ENCODE measurements at regions not wholly inside any gene's neighbourhood (a gene's known extent, or its start where the extent isn't known, plus 50 kb on each side); places are given as distances from the start of the nearest gene placed in this dataset.

DNA sequence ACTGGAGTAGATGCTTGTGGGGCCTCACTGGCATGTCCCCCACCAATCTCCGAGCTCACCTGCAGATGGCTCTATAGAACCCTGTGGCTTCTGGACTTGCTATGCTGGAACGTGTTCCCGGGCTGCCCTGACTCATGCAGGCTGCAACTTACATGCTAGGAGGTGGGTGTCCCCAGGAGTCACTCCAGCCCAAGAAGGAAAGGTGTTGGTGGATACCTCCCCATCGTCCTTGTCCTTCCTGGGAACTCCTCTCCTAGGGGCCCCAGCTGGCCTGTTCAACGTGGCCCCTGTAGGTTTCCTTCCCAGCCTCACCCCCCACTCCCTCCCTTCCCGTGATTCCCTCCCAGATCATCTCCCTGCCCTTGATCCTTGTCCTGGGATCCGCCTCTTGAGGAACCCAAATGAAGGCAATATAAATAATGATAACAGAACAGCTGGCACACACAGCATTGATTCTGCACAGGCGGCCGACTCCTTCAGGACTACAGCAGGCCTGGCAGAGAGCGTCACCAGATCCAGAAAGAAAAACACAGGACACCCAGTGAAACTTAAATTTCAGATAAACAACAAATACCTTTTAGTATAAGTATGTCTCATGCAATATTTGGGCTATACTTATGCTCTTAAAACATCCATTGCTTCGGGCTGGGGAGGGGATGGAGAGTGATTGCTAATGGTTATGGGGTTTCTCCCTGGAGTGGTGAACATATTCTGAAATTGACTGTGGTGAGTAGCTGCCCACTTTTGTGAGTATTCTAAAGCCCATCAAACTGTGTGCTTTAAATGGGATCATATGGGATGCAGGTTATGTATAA, 221.1 kb upstream of the GSE1 start:
- TF ChIP-seq, protein P1, sequence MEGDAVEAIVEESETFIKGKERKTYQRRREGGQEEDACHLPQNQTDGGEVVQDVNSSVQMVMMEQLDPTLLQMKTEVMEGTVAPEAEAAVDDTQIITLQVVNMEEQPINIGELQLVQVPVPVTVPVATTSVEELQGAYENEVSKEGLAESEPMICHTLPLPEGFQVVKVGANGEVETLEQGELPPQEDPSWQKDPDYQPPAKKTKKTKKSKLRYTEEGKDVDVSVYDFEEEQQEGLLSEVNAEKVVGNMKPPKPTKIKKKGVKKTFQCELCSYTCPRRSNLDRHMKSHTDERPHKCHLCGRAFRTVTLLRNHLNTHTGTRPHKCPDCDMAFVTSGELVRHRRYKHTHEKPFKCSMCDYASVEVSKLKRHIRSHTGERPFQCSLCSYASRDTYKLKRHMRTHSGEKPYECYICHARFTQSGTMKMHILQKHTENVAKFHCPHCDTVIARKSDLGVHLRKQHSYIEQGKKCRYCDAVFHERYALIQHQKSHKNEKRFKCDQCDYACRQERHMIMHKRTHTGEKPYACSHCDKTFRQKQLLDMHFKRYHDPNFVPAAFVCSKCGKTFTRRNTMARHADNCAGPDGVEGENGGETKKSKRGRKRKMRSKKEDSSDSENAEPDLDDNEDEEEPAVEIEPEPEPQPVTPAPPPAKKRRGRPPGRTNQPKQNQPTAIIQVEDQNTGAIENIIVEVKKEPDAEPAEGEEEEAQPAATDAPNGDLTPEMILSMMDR (conservative IDR thresholded peaks at IDR 0.05; ENCODE audit: low read depth, low read length): no peak
- H3K4me3 ChIP-seq (ENCODE audit: low read length): no peak overlapping the region
- no peak for DNase-seq (ENCODE audit: low read depth)

DNA sequence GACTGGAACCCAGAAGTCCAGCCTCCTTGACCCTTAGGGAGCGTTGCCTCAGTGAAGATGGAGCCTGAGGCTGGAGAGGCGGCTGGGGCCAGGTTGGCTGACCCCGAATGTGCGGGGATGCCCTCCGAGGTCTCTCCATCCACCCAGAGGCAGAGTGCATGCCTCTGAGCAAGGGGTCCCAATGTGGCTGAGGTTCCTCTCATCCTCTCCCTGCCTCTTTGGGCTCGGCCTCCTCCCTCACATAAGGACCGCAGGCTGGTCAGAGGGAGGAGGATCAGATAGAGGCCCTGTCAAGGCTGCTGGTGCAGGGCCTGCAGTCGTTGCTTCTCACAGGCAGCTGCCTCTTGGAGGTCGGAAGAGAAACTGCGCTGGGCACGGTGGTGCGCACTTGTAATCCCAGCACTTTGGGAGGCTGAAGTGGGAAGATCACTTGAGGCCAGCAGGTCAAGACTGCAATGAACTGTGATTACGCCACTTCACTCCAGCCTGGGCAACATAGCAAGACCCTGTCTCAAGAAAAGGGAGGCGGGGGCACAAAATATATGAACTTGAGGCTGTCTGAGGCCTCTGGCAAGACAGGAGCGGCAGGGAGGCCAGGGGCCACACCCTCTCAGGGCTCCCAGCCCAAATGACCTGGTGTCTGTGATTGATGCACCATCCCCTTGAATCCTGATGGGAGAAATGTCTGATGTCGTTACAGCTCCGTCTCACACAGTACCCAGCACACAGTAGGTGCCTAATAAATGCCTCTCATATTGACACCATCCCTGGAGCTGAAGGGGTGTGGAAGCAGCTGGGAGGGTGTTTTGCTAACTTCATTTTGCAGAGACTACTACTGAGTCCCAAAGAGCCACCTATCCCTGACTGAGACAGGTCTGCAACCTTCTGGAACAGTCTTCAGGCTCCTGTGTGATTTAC, 220.1 kb upstream of the GSE1 start:
- DNase-seq (ENCODE audit: low read depth): no peak
- no peak overlapping the region for H3K4me3 ChIP-seq (ENCODE audit: low read length)
- TF ChIP-seq, protein P1 (conservative IDR thresholded peaks at IDR 0.05; ENCODE audit: low read depth, low read length): no peak

DNA sequence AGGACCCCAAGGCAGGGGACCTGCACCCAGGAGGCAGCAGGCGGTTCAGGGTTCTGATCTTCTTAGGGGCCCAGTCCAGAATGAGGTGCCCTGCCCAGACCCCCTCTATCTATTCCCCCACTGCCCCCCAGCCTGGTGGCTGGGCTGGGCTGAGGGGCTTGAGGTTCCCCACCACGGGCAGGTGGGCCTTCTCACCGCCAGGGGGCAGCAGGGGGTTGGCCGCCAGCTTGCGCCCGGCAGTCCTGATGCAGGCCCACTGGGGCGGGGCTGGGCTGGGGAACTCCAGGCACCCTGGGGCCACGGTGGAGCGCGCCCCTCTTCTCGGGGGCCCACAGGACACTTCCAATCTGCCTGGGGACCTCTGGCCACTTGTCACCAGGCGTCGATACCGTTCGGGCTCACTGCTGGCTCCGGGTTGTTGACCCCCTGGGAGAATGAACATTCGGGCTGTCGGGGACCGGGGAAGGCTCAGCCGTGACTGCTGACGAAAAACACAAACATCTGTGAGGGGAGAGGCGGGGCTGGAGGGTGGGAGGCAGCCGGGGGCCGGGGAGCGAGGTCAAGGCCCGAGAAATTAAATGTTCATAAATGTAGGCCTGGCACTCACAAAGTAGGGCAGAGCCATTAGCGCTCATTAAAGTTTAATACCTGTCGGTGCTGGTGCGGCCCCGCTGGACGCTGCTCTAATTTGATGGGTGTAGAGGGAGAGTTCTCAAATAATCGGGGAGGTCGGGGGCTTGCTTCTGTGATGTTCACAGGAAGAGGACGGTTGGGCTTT, 219.3 kb upstream of the GSE1 start:
- TF ChIP-seq, protein P1 (conservative IDR thresholded peaks at IDR 0.05; ENCODE audit: low read depth, low read length): peak; percentile 84
- DNase-seq (ENCODE audit: low read depth): no peak
- H3K4me3 ChIP-seq (ENCODE audit: low read length): no peak overlapping the region

DNA sequence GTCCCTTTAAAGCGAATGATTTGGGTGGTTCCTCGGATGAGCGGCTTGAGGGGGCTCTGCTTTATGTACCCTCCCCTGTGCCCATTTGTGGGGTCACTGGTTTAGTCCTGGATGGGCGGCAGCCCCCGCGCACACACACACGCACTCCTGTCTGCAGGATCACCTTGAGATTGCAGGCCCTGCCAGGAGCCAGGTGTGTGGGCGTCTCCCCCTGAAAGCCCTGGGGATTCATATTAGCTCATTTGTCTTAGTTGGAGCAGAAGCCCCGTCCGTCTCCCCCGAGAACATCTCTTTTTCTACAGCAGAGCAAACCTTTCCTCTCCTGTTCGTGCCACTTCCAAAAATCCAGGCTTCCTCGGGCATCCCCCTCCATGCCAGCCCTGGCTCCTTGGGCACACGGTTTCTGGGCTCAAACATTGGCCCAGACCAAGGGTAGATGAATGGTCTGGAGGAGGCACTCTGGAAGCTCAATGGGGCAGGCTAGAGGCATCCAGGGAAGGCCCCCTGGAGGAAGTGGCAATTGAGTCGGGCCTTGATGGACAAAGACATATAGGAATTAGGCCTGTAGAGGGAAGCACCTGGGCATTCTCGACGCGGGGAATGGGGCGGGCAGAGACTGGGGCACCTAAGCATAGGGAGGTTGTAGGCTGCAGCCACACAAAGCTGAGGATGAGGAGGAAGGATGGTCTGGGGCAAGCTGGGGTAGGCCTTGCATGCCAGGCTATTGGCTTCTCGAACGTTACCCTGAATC, 218.5 kb upstream of the GSE1 start:
- TF ChIP-seq, protein P1 (conservative IDR thresholded peaks at IDR 0.05; ENCODE audit: low read depth, low read length): no peak
- DNase-seq (ENCODE audit: low read depth): no peak
- H3K4me3 ChIP-seq (ENCODE audit: low read length): no peak overlapping the region

DNA sequence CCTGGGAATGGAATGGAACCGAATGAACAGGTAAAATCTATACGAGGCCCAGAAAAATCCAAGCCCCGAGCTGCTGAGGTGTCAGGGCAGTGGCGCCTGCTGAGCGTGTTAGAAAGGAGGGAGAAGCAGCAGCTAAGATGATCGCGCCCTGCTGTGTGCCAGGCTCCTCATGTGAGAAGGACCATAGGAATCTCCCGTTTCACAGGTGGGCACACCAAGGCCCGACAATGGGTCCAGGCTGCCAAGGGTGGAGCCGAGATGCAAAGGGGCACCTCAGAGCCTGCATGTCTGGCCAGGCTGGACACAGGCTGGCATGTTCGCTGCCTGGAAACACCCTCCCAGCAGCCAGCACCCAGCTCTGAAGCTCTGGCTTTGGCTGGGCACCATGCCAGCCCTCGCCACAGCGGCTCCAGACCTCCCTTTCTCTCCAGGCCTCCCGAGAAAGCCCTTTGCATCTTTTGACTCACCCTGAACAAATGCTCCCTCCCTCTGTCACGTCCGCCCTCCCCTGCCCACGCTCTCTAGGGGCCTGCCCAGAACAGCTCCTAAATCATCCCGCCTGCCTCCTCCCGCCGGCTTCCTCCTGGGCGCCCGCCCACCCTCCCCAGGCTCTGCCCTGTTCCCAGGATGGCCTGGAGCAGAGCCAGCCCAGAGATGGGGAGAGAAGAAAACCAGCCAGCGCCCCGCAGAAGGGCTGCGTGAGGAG, 217.8 kb upstream of the GSE1 start:
- DNase-seq (ENCODE audit: low read depth): peak; percentile 85
- TF ChIP-seq, protein P1 (conservative IDR thresholded peaks at IDR 0.05; ENCODE audit: low read depth, low read length): no peak
- no peak overlapping the region for H3K4me3 ChIP-seq (ENCODE audit: low read length)
